GM13976 (cell line): ENCODE measurements at regions not wholly inside any gene's neighbourhood (a gene's known extent, or its start where the extent isn't known, plus 50 kb on each side); places are given as distances from the start of the nearest gene placed in this dataset.
"Not testable (repeated sequence)": the region's sequence is repeated elsewhere in the genome, so short reads cannot be mapped to it uniquely, and the experiment has no call there.

Experiments
- DNase-seq: peaks from one replicate; pipeline ENCODE4 v3.0.0; 2012; ENCODE audit warnings: low spot score
- in situ Hi-C: fragments of 300-500 bp; cut with MboI; formaldehyde crosslinking; loops from one replicate; pipeline ENCODE4 v1.12.0; 2022; ENCODE audit warnings: low sequenced_read_pairs, mixed read lengths, inconsistent platforms; ENCODE audit not compliant: unreplicated experiment
- TF ChIP-seq, protein P1 (sequence below): IDR thresholded peaks from 2 replicates; pipeline ENCODE4 v1.5.1; 2012; ENCODE audit warnings: borderline replicate concordance, mild to moderate bottlenecking; ENCODE audit not compliant: insufficient read depth; ENCODE audit errors: extremely low read depth, missing control alignments, control extremely low read depth

DNA sequence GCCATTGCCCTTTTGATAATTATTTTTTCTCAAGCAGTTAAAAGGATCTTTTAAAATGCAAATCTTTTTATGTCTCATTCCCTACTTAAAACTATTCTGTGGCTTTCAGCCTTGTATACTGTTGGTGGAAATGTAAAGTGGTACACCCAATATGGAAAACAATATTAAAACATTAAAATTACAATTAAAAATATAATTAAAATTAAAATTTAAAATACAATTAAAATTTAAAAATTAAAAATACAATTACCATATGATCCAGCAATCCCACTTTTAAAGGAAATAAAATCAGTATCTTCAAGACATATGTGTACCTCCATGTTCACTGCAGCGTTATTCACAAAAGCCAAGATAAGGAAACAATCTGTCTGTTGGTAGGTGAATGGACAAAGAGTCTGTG lies 340.8 kb upstream of the TOM1L1 start:
- DNase-seq = no peak
- in situ Hi-C loops = no loop called here
- TF ChIP-seq, protein P1, sequence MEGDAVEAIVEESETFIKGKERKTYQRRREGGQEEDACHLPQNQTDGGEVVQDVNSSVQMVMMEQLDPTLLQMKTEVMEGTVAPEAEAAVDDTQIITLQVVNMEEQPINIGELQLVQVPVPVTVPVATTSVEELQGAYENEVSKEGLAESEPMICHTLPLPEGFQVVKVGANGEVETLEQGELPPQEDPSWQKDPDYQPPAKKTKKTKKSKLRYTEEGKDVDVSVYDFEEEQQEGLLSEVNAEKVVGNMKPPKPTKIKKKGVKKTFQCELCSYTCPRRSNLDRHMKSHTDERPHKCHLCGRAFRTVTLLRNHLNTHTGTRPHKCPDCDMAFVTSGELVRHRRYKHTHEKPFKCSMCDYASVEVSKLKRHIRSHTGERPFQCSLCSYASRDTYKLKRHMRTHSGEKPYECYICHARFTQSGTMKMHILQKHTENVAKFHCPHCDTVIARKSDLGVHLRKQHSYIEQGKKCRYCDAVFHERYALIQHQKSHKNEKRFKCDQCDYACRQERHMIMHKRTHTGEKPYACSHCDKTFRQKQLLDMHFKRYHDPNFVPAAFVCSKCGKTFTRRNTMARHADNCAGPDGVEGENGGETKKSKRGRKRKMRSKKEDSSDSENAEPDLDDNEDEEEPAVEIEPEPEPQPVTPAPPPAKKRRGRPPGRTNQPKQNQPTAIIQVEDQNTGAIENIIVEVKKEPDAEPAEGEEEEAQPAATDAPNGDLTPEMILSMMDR = no peak

DNA sequence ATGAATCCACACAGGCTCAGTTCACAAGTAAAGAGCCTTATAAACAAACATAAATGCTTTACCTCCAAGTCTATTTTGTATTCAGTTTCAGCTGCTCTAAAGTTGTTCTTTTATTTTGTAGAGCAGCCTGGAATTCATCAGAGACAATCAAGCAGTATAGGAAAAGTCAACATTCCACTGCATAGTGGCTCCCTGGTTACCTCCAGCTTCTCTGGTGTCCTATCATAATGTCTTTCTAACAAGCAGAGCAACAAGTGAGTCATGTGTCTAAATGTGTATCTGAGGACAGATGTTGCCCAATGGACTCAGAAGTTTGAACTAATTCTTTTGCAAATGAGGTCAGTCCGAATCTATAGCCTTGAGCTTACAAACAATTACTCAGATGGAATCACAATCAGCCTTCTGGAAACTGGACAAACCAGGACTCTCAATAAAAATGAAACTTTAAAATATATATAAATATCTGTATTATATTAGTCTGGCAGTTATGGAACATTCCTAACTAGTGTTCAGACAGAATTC lies 292.0 kb upstream of the TOM1L1 start:
- in situ Hi-C loops = no loop called here
- TF ChIP-seq, protein P1 = no peak
- DNase-seq = no peak

DNA sequence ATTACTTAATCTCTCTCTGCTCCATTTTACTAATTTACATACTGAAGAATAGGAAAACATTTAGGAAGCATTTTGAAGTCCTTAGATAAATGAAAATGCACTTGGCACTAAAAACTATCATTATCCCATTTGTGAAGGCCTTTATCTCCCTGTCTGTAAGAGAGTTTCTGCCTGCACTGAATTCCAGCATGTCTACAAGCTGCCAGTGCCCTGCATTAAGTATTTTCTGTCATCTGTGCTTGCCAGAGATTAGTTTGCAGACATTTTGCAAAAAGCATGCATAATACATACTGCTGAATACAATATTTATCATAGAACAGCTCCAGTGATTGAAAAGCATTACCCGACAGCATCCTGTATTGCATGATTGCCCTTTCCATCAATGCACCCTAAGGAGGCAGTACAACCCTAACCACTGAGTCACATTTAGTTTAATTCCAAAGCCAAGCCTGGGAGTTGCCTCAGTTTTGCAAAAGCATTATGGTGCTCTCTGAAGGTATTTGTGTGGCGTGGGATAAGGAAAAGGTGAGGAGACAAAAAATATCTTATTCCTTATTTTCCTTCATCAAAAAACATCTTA lies 280.2 kb upstream of the TOM1L1 start:
- in situ Hi-C loops = no loop called here
- no peak for DNase-seq
- TF ChIP-seq, protein P1 = no peak

DNA sequence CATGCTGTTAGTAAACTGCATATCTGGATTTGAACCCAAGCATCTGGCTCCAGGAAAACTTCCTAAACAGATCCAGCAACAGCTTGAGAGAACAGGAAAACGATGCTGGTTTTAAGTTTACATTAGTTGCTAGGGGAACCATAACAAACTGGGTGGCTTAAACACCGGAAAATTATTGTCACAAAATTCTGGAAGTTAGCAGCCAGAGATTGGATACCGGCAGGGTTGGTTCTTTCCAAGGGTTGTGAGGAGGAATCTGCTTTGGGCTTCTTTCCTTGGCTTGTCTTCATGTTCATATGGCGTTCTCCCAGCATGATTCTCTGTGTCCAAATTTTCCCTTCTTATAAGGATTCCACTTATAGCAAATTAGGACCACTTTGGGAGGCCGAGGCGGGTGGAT lies 276.9 kb upstream of the TOM1L1 start:
- no peak for DNase-seq
- in situ Hi-C loops = no loop called here
- TF ChIP-seq, protein P1 = no peak

DNA sequence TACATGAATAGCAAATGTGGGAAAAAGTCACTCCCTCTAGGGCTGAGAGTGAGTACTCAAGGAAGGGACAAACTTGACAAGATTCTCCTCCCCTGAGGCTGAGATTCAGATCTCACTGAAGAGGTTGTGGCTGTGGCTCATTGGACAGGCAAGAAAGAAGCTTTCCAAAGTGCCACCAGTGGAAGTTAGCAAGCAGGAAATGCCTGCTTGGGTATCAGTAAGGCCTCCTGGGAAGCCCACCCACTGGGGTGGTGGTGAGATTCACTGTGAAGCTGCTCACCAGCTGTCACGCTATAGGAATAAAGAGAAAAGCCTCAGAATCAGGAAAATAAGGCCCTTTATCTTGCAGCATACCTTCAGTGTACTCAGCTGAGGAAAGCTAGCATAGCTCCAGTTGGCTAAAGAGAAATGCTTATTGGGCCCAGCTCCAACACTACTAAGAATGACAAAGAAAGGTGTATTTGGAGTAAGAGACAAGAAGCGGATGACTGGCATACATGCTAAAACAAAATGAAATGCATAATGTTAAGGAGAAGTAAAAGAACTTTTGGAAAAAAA lies 274.4 kb upstream of the TOM1L1 start:
- in situ Hi-C loops = no loop called here
- no peak for DNase-seq
- TF ChIP-seq, protein P1 = no peak

DNA sequence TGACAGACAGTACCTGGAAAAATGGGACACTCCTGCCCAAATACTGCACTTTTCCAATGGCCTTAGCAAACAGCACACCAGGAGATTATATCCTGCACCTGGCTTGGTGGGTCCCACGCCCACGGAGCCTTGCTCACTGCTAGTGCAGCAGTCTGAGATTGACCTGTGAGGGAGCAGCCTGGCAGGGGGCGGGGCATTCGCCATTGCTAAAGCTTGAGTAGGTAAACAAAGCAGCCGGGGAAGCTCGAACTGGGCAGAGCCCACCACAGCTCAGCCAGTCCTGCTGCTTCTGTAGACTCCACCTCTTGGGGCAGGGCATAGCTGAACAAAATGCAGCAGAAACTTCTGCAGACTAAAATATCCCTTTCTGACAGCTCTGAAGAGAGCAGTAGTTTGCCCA lies 261.2 kb upstream of the TOM1L1 start:
- in situ Hi-C loops = not testable (repeated sequence)

DNA sequence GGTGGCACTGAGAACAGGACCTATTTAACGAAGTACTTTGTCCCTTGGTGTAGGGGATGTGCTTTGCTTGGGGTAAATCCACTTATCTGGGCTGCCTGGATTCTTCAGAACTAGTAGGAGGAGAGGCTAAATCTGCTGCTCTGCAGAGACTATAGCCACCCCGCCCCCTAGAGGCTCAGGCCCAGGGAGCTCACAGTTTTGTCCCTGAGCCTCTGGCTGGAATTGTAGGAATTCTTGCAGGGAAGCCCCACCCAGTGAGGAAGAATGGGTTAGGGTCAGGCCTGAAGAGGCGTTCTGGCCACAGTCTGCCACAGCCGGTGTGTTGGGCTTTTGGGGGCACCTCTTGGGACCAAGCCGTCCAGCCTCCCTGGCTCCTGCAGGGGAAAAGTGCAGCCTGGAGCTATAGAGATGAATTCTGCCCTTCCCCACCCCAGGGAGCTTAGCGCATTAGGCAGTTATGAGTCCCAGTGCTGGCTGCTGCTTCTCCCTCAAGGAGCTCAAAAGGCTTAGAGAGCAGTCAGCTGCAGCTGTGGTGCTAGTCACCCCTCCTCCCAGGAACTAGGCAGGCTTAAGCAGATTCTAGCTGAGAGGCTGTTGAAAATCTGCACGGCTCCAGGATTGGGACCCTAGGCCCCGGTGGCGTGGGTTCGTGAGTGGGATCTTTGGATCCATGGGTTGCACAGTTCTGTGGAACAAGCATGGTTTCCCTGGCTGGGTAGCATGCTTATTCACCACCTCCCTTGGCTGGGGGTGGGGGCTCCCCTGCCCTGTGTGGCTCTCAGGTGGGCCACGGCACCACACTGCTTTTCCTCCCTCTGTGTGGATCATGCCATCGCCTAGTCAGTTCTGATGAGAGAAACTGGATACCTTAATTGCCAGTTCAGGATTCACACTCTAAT lies 237.4 kb upstream of the TOM1L1 start:
- DNase-seq = no peak
- TF ChIP-seq, protein P1 = no peak
- in situ Hi-C loops = no loop called here

More for the DNA sequence above, 261.2 kb upstream of the TOM1L1 start:
- DNase-seq = not testable (repeated sequence)
